ENCODE measurements at regions not wholly inside any gene's neighbourhood (a gene's known extent, or its start where the extent isn't known, plus 50 kb on each side); places are given as distances from the start of the nearest gene placed in this dataset.

DNA sequence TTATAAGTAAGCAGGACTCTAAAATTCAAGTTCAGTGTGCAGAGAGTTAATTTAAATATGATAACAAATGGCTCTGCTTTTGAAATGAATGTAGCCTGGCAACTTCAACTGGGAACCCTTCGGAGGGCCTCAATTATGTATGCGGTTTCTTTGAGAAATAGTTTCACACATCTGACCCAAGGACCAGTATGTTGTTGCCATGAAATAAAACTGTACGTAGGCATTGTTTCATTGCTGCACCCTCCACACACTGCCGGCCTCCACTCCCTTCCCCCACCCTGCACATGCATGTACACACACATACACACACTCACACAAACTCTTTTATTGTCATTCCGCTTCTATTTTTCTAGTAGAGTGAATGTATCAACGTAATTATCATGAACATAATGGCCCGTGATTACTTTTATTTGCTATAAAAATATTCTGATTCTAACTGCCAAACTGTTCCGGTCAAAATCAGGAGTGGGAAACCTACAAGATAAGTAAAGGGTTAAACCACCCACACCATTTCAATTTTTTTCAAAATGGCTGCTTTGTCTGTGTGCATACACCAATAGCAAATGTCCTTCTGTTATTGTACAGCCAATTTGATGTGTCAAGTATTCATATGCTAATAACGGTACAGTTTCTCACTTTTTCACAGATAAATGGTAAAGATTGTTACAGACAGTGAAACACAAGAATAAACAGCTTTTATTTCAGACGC lies 215.5 kb upstream of the TMEM161B start:
- no peak for DNase-seq

DNA sequence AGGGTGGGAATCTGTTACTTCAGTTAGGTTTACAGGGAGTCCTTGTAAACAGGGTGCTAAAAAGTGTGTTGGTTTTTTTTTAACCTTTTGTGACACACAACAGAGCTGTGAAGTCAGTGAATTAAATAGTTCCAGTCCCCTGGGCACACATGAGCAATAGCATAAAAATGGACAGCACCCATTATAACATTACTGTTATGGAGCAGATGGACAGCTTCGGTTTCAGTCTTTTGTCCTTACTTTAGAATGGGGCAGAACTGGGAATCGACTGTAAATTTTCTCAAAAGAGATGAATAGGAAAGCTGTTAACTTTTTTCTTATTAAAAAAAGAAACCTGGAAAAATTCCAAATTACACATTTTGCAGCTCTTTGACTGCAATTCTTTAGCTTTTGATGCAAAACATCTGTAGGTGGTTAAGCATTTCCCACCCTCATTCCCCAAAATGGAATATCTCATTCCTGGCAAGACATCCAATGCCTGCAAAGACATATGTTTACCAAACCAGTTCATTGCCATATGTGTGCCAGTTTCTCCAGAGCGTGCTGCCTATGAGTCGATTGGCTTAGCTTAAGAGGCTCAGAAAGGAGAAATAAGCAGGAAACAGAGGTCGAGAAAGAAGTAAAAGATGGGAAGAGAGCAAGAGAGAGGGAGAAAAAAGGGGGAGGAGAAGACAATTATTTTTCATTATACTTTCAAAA lies 212.3 kb upstream of the TMEM161B start:
- peak; percentile 24 for DNase-seq

DNA sequence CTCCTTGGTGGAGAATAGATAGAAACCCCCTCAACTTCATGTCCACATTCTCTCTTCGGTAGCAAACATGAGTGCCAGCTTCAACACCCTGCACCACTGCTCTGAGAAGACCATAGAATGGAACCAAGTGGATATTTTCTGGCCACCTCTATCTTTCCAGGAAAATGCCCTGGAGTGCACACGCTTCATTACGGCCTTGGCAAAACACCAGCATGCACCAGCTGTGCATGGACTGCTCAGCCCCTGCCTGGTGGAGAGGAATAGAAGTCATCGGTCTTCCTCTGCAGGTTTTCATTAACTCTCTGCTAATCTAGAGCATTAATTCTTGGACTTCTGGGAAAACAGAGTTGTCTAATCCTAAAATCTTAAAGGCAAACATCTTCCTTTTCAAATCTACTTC lies 211.6 kb upstream of the TMEM161B start:
- DNase-seq, result peak; percentile 12

DNA sequence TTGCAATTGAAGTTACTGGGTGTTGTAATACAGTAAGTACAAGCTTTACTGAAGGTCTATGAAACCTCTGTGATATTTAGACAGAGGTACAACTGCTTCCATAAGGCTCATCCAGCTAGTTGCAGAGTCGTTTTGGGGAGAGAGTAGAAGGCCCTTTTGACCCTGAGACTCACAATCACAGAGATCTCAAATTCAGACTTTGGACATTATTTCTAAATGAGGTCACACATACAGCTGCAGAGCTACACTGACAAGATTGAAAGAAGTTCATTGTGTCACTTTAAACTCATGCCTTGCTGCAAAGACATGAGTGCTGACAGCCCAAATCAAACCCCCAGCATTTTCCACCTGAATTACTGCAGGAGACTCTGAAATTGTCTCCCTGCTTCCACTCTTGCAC lies 205.9 kb upstream of the TMEM161B start:
- no peak for DNase-seq

DNA sequence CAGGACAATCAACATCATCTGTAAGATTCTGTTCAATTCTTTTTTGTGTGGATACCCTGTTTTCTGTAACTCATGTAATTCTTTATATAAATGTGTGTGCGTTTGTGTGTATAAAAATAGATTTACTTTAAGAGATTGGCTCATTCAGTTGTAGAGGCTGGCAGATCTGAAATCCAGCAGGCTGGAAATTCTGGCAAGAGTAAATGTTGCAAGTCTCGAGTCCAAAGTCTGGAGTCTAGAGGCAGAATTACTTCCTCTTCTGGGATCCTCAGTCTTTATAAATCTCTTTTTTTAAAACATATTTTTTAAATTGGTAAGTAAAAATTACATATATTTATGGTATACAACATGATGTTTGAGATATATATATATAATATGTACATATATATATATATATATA lies 202.1 kb upstream of the TMEM161B start:
- DNase-seq, result no peak

DNA sequence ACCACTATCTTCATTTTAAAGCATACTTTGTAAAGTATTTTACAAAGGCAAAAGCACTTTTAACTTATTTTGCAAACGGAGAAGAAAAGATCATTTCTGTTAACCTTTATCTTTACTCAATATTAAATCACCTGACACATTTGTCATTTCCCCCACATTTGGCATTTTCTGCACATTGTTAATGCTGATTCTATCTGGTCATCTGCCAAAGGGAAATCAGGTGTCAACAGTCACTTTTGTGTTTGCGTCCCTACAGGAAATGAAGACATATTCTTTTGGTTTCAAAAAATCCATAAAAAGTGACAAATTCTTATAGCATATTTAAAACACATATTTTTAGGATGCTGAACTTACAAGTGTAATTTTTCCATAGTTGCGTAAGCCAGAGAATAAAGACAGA lies 191.3 kb upstream of the TMEM161B start:
- DNase-seq, result no peak

DNA sequence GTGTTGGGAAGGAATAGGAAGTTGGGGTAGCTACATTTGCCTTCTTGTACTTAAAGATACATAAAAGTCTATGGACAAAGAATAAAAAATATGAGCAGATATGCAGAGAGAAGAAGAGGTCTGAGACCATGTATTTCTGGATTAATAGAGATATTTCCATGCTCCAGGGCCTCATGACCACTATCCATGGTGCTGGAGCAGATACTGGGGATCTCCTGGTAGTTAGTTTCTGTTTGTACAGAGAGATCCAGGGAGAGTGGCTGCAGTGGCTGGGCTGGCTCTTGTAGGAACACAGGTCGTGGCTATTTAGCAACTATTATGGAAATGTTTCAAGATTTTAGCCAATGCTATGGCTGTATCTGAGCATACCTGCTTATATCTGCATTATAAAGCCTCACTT lies 184.2 kb upstream of the TMEM161B start:
- no peak for DNase-seq

DNA sequence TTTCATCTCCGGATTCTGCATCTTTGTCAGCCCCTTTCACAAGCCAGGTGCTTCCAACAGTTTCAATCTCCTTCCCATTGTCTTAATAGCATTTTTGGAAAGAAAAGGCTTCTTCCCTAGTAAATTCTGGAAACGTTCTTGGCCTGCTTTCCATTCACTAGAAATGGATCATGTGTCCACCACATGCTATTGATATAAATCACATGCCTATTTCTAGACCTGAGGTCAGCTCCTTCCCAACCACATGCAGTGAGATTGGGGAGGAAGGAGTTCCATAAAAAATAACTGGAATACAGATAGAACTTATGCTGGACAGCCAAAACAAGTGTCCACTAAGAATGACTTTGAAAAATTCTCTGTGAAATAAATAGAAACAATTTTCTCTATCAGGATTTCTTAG lies 181.6 kb upstream of the TMEM161B start:
- DNase-seq, result no peak

DNA sequence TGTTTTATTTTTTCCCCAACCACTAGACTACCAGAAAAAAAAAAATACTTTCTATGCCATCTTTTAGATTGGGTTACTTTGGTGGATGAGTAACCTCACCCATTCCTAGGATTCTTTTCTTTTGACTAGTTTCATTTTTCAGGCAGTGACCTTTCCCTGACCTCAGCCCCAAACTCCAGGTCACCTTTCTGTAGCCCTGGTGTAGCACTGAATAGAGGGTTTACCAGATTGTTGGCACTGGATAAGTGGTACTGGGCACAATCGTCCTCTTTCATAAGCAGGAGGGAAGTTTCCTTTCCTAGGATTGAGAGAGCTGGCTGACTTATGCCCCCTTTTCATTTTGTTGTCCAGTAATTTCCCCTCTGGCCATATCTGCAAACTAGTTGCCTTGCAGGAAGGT lies 169.4 kb upstream of the TMEM161B start:
- no peak for DNase-seq

DNA sequence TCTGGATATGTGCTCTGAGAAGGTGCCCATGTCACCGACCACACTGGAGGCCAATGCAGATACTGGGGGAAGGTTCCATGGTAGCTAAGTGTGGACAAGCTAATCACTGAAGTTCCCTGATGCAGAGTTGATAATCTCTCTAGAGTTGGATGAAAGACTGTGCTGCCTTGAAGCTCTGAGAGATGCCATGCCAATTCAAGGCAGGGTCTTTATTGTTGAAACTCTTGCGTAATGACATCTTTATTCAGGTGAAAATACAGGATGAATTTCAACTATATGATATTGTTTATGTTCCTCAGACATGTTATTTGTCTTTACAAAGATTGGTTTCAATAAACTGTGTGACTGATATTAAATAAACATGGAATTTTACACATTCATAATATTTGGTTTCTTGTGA lies 167.6 kb upstream of the TMEM161B start:
- no peak for DNase-seq

DNA sequence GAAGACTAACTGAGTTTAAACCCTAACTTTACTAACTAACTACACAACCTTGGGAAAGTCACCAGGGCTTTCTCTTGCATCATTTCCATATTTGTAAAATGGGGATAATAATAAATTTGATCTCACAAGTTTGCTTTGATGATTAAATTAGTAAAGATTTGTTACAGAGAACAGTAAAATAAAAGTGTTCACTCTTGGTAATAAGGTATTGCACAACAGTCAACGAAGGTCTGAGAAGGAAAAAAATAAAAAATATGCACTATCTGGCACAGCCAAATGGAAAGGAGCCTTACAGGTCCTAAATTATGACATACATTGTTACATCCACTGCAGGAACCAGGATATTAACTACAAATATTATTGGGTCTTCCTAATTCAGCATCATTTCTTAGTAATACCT lies 160.0 kb upstream of the TMEM161B start:
- no peak for DNase-seq

DNA sequence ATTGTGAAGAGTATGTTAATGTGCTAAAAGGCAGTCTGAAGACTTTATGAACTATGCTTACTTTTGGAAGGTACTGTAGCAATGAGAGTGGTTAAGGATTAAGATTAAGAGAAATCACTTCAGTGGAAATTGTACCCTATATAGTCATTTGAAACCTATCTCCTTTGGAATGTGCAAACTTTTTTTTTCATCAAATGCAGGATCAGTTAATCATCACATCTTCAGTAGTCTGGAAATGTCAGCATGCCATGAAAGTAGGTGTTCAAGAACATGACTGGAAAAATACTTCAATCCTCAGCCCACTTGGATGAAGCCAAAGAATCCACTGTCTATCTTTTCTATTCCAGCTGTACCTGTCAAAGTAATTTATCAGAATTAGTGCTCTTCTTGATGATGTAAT lies 157.8 kb upstream of the TMEM161B start:
- no peak for DNase-seq

DNA sequence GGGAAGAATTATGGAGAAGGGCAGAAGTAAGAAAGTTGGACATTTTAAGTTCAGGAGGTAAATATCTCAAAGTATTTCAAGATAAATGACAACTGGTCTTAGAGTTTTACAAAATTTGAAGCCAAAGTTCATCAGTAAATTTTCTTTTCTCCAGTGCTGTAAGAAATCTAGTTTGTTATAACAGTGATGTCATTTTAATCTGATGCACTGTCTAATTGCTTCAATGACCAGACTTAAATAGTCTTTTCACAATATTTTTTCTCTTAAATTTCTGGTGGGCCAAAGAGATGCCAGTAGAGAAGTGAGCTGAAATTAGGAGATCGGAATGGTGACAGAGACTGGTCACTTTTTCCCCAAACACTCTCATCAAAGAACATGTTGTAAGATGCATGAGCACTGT lies 156.5 kb upstream of the TMEM161B start:
- no peak for DNase-seq

DNA sequence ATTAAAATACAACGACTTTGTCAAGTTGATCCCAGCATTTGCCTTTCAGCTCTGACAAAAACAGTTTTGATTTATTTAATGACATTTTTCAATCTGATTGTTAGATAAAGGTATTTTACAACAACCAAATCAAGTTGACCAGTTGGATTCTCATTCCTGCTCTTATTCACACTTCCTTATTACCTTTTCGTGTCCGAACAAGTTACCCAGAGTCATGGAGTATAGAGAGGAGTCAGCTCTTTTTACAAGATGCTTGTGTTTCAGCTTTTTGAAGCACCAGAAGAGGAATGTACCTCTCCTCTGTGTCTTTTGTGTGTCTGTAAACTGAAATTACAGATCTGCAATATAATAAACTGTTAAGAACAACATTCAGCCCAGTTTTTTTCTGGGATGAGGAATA lies 151.3 kb upstream of the TMEM161B start:
- no peak for DNase-seq

DNA sequence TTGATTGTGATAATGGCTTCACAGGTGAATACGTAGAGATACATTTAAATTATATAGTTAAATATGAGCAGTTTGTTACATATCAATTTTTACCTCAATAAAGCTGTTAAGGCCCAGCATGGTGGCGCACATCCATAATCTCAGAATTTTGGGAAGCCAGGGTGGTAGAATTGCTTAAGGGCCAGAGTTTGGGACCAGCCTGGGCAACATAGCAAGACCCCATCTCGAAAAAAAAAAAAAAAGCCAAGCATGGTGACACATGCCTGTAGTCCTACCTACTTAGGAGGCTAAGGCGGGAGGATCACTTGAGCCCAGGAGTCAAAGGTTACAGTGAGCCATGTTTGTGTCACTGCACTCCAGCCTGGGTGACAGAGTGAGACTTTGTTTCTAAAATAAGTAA lies 138.7 kb upstream of the TMEM161B start:
- DNase-seq, result no peak

DNA sequence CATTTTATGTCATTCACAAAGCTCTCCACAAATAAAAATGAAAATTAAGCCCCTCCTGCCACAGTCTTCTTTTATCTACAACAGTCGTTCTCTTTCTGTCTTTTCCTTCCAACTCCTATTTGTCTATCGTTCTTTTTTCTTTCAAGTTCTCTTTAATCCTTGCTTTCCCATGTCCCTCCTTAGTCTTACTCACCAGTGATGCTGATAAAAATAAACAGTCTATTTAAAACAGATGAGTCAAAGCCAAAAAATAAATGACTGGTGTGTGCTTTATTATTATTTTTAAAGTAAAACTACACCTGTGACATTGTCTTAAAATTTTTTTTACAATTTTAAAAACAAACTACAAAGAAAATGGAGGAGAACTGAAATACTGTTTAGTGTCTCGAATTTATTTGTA lies 137.1 kb upstream of the TMEM161B start:
- DNase-seq, result no peak

DNA sequence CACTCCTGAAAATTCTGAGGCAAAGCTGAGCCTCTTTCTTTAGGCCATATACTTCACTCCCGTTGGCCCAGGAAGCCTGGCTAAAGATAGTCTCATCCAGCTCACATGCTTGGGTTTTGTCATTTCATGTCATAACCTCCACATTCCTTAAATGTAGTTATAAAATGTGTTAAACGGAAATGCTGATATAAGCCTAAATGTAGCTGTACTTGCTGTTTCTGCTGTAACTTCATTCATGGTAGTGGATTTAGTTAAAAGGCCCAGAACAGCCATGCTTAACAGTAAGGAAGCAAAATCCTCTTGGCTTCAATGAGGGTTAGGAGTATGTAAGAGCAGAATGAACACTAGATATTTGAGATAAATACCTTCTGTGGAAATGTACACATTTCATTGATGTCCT lies 135.8 kb upstream of the TMEM161B start:
- DNase-seq, result no peak

DNA sequence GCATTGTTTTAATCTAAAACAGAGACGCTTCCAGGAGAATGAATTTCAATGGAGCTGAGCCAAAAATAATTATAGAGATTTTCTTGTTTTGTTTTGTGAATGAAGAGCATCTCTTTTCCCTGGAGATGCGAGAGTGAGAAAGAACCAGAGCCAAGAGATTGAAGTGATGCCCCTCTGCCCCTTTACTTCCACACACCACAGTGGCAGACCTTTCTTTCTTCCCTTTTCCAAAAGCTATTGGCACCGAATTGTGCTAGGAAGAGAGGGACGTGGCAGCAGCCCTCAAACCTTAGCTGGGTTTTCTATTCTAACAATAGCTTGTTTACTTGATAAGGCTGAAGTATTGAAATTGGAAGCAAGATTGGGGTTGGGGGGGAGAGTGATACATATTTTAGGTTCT lies 133.0 kb upstream of the TMEM161B start:
- no peak for DNase-seq

DNA sequence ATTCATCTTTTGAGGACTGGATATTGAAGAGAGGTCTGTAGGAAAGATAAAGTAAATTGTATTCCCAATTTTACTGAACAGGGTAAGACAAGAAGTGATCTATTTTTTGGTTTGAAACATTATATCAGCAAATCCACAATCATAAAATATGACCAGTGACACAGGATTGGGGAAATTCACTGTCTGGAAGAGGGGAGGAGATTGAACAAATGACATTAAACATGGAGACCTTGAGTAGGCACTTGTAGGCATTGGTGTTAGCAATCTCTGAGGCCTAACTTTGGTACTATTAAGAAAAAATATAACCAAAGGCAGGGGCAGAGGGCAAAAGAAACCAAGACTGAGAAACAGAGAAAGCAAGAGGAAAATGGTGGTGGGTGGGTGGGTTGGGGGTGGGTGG lies 132.6 kb upstream of the TMEM161B start:
- no peak for DNase-seq

DNA sequence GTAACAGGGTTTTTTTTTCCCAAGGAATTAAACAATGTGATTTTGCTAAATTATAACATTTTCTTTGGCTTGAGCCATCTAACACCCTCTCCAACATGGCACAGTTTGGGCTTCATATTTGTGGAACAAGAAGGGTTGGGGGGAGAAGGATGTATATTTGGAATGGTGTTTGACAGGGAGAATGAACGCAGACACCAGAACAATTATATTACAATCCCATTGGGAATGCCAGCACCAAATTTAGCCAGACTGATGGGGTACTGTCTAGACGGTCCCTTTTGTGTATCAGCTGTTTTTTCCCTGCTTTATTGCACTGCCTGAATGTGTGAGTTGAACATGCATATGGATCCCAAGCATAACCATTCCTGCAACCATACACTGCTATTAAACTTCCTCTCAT lies 130.9 kb upstream of the TMEM161B start:
- DNase-seq, result no peak

DNA sequence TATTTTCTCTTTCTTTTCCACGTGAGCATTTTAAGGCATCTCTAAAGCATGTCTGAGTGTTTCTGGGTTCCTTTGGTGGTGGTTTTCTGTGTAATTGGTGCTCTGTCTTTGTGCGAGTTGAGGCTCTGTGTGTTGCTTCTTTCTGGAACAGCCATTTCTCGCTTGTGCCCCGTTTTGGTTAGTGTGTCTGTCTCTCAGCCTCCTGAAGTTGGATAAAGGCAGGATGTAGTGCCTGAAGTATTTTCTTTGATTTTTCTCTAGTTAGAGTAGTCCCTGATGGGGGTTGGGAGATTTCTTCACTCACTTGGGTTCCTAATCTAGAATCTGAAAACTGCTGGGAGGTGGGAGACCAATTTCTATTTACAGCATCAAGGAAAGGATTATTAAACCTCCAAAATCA lies 129.7 kb upstream of the TMEM161B start:
- DNase-seq, result no peak

DNA sequence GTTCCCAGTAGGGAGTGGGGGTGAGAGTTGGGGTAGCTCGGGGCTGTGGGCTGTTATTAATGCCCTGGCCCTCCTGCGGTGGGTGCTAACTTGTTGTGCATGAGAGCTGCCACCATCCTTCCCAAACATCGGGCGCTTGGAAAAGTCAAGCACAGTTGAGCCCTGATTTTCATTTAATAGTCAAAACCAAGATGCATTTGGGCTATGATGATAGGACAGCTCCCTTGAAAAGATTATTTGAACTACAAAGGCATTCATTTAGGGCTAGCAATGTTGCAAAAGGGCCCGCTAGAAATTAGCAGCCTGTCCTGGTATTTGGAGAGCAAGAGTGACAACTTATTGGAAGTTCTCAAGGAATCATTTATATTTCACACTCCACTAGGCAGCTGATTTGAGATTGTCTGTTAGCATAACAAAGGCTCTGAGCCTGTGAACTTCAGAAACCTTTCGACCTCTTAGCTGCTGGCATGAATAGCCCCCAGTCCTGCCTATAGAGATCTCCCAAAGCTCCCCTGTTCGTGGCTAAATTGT lies 128.2 kb upstream of the TMEM161B start:
- DNase-seq, result no peak

DNA sequence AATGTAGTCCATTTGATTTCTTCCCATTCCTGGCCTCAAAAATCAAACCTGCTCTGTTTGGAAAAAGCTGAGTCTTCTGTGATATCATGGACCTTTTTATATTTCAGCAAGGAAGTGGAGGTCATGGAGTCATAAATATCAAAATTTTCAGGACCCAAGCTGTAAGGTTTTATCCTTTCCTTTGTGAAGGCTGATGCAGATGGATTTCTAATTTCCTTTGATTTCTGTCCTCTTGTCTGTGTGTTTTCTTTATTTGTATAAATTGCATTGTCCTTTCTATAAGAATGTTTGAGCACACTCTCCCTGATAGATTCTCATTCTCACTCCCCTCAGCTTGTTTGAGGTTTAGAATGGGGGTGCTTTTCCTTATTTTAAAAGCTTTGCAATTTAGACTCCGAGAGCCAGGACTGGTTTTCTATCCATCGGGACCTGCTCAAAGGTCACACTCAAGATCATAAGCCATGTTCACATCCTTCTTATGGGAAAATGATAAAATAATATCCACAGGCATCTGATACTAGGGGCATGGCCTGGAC lies 127.4 kb upstream of the TMEM161B start:
- DNase-seq, result no peak

DNA sequence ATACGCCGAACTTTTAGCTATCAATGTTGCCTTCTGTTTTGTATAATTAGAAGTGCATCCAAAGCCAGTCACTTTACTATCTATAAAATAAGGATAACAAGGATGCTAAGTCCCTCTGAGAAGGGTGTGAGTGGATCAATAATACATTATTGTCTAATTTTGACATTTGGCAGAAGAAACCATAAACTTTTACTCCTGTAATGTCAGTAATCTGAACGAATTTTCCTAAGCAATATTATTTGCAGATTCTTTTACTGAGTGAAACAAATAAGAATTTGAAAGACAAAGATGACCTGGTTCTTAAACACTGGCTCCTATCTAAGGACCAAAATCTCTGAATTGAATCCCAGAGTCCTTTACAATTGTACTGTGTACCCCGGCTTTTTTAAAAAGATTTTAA lies 126.6 kb upstream of the TMEM161B start:
- no peak for DNase-seq
